MM.1S (cell line): ENCODE measurements at regions not wholly inside any gene's neighbourhood (a gene's known extent, or its start where the extent isn't known, plus 50 kb on each side); places are given as distances from the start of the nearest gene placed in this dataset.

Source experiments
- DNase-seq: peaks from one replicate; pipeline ENCODE4 v3.0.0-alpha.2; 2015
- H2AFZ ChIP-seq: fragments of 300-600 bp; sonication (generic); 2 replicates; pipeline ENCODE4 v1.6.0; 2016; ENCODE audit warnings: antibody characterized with exemption, low read length
- H3F3A ChIP-seq: fragments of 300-600 bp; sonication (generic); 2 replicates; pipeline ENCODE4 v1.6.1; 2016; ENCODE audit warnings: mild to moderate bottlenecking, antibody characterized with exemption, low read length, moderate library complexity, mixed read lengths; ENCODE audit not compliant: insufficient read depth
- H3K27ac ChIP-seq: fragments of 300-600 bp; sonication (generic); 2 replicates; pipeline ENCODE4 v1.5.1; 2016; ENCODE audit warnings: mild to moderate bottlenecking, low read length
- H3K27me3 ChIP-seq: fragments of 300-600 bp; sonication (generic); replicated peaks from 2 replicates; pipeline ENCODE4 v1.6.0; 2016; ENCODE audit warnings: low read length; ENCODE audit not compliant: insufficient read depth
- H3K36me3 ChIP-seq: fragments of 300-600 bp; sonication (generic); replicated peaks from 2 replicates; pipeline ENCODE4 v1.6.1; 2016; ENCODE audit warnings: mild to moderate bottlenecking, low read length, mixed read lengths; ENCODE audit not compliant: insufficient read depth
- H3K4me1 ChIP-seq: fragments of 300-600 bp; sonication (generic); 2 replicates; pipeline ENCODE4 v1.6.1; 2016; ENCODE audit warnings: low read length, mixed read lengths
- H3K4me2 ChIP-seq: fragments of 300-600 bp; sonication (generic); 2 replicates; pipeline ENCODE4 v1.6.0; 2016; ENCODE audit warnings: low read depth, low read length
- H3K4me3 ChIP-seq: fragments of 300-600 bp; sonication (generic); 2 replicates; pipeline ENCODE4 v1.5.1; 2016; ENCODE audit warnings: low read length, mixed read lengths
- H3K79me2 ChIP-seq: fragments of 300-600 bp; sonication (generic); 2 replicates; pipeline ENCODE4 v1.6.1; 2016; ENCODE audit warnings: mixed run types, low read length, mixed read lengths
- H3K9ac ChIP-seq: fragments of 300-600 bp; sonication (generic); 2 replicates; pipeline ENCODE4 v1.6.1; 2016; ENCODE audit warnings: low read length, mixed read lengths
- H3K9me2 ChIP-seq: fragments of 300-600 bp; sonication (generic); replicated peaks from 2 replicates; pipeline ENCODE4 v1.6.1; 2016; ENCODE audit warnings: mild to moderate bottlenecking, low read length, mixed read lengths; ENCODE audit not compliant: insufficient read depth
- H3K9me3 ChIP-seq: fragments of 300-600 bp; sonication (generic); replicated peaks from 2 replicates; pipeline ENCODE4 v1.6.1; 2016; ENCODE audit warnings: mild to moderate bottlenecking, low read length, mixed read lengths; ENCODE audit not compliant: insufficient read depth
- H4K20me1 ChIP-seq: fragments of 300-600 bp; sonication (generic); 2 replicates; pipeline ENCODE4 v1.6.1; 2016; ENCODE audit warnings: mild to moderate bottlenecking, low read length, moderate library complexity, mixed read lengths; ENCODE audit not compliant: insufficient read depth
- EZH2 ChIP-seq: fragments of 300-600 bp; sonication (generic); optimal IDR thresholded peaks from 2 replicates; pipeline ENCODE3; 2017; ENCODE audit warnings: low read depth, mild to moderate bottlenecking, antibody characterized with exemption, low read length, mixed read lengths
- EZH2phosphoT487 ChIP-seq: fragments of 300-600 bp; sonication (generic); IDR thresholded peaks from 2 replicates; pipeline ENCODE4 v1.6.1; 2018; ENCODE audit warnings: antibody characterized with exemption, low read length
- TF ChIP-seq, protein P1 (sequence below): fragments of 300-600 bp; sonication (generic); IDR thresholded peaks from 2 replicates; pipeline ENCODE4 v1.5.1; 2016; ENCODE audit warnings: antibody characterized with exemption, low read length, mixed read lengths

DNA sequence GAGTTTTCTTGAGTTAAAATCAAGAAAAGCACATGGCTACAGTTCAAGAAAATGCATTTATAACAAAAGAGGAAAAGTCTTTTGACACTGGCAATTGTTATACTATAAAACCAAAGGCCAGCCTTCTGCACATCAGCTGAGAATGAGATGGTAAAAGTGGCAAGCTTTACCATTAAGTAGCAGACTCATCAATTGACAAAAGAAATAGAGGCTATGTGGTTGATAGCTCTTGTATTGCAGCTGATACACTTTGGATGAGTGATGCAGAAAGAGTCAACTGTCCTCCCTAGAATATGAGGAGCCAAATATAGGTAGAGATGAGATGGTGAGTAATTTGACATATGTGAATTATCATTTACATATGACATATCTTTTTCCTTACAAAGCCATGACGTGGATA is 1100.9 kb upstream of the CDH6 start:
- H3K4me2 ChIP-seq, result no peak overlapping the region
- H4K20me1 ChIP-seq, result no peaks in the 10 kb centered on the region
- H3K9me2 ChIP-seq, result no peaks in the 10 kb centered on the region
- no peak for DNase-seq
- no peaks in the 10 kb centered on the region for H3F3A ChIP-seq
- H3K27me3 ChIP-seq, result no peaks in the 10 kb centered on the region
- H3K9me3 ChIP-seq, result no peaks in the 10 kb centered on the region
- no peak overlapping the region for H3K4me3 ChIP-seq
- no peaks in the 10 kb centered on the region for H3K79me2 ChIP-seq
- no peak overlapping the region for H3K9ac ChIP-seq
- no peak overlapping the region for H3K27ac ChIP-seq
- TF ChIP-seq EZH2, result no peak
- H3K4me1 ChIP-seq, result no peaks in the 10 kb centered on the region
- no peak overlapping the region for H2AFZ ChIP-seq
- H3K36me3 ChIP-seq, result no peaks in the 10 kb centered on the region

DNA sequence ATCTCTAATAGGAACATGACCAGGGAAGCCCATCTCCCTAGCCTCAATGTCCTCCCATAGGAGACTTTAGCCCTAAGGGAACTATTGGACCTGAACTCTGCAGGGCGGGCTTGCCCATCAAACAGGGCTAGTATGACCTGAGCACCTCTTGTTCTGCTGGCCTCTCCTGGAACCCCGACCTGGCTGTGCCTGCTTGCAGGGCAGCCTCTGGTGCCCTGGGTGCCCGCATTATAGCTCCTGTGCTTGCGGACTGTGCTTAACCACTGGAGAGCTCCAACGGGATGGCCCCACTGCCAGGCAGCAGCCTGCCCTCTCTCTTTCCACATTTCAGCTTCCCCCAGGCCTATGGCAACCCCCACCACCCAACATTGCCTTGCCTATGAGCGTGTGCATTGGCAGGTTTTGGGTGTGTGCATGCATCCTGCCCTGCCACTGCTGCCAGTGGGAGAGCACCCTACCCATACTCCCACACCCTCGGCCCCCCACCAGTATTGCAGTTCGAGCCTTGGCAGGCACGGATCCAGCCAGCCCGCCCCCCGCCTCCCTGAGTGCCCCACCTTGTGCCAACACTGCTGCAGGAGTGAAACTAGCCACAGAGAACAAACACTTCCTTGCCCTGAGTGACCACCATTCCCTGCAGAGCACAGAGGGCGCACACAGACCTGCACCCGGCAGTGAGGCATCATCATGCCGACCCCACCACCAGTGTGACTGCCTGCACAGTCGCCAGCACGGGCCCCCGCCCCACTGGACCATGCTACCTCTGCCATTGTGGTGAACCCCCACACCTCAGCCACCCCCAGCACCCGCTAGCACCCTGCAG is 1123.8 kb upstream of the CDH6 start:
- H3F3A ChIP-seq, result no peaks in the 10 kb centered on the region
- H4K20me1 ChIP-seq, result no peaks in the 10 kb centered on the region
- DNase-seq, result no peak
- no peaks in the 10 kb centered on the region for H3K4me1 ChIP-seq
- no peak overlapping the region for H3K4me2 ChIP-seq
- H3K79me2 ChIP-seq, result no peaks in the 10 kb centered on the region
- no peaks in the 10 kb centered on the region for H3K27me3 ChIP-seq
- no peaks in the 10 kb centered on the region for H3K36me3 ChIP-seq
- H3K9me3 ChIP-seq, result no peaks in the 10 kb centered on the region
- TF ChIP-seq, protein P1, sequence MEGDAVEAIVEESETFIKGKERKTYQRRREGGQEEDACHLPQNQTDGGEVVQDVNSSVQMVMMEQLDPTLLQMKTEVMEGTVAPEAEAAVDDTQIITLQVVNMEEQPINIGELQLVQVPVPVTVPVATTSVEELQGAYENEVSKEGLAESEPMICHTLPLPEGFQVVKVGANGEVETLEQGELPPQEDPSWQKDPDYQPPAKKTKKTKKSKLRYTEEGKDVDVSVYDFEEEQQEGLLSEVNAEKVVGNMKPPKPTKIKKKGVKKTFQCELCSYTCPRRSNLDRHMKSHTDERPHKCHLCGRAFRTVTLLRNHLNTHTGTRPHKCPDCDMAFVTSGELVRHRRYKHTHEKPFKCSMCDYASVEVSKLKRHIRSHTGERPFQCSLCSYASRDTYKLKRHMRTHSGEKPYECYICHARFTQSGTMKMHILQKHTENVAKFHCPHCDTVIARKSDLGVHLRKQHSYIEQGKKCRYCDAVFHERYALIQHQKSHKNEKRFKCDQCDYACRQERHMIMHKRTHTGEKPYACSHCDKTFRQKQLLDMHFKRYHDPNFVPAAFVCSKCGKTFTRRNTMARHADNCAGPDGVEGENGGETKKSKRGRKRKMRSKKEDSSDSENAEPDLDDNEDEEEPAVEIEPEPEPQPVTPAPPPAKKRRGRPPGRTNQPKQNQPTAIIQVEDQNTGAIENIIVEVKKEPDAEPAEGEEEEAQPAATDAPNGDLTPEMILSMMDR, result no peak
- no peak for TF ChIP-seq EZH2
- no peak for TF ChIP-seq EZH2phosphoT487
- H3K27ac ChIP-seq, result no peak overlapping the region
- no peak overlapping the region for H3K9ac ChIP-seq
- H3K4me3 ChIP-seq, result no peak overlapping the region
- H2AFZ ChIP-seq, result no peak overlapping the region
- no peaks in the 10 kb centered on the region for H3K9me2 ChIP-seq

DNA sequence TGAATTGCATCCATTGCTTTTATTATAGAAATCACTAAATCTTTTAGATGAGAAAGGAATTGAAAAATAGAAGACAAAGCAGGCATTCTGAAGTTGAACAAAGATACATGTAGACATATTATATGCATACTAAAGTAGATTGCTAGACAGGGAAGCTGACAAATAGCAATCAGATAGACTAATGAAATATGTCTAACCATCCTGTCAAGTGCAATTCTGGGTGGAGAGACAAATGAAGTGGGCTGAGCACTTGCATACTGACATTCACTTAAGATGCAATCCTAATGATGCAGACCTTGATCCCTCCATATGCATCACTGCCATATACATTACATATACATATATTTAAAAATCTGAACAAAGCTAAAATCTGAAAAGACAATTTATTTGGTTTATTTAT is 1130.0 kb upstream of the CDH6 start:
- TF ChIP-seq, protein P1, result no peak
- no peak for TF ChIP-seq EZH2phosphoT487
- TF ChIP-seq EZH2, result no peak
- H3K27me3 ChIP-seq, result no peaks in the 10 kb centered on the region
- DNase-seq, result no peak

DNA sequence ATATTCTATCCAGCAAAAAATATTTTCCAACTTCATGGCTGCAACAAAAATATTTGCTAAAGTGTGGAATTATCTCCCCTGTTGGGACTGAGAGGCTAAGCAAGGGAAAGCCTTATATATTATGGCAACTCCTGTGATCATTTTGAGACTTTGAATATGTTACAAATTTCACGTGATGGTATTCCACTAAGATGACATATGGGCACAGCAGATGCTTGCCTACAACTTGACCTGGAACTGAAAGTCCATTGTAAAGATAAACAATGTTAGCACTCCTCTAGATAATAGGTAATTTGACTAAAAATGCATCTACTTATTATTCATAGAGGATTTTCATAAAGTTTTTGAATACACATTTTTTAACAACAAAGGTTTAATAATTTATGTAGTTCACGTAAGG is 1141.5 kb upstream of the CDH6 start:
- H3F3A ChIP-seq, result no peaks in the 10 kb centered on the region
- no peaks in the 10 kb centered on the region for H3K9me2 ChIP-seq
- H3K9ac ChIP-seq, result no peak overlapping the region
- no peaks in the 10 kb centered on the region for H3K27me3 ChIP-seq
- H3K4me1 ChIP-seq, result no peaks in the 10 kb centered on the region
- no peaks in the 10 kb centered on the region for H4K20me1 ChIP-seq
- H3K36me3 ChIP-seq, result no peaks in the 10 kb centered on the region
- TF ChIP-seq, protein P1, result no peak
- TF ChIP-seq EZH2 (no peak), EZH2phosphoT487 (no peak)
- no peaks in the 10 kb centered on the region for H3K79me2 ChIP-seq
- DNase-seq, result no peak
- H3K9me3 ChIP-seq, result no peaks in the 10 kb centered on the region
- H3K4me3 ChIP-seq, result no peak overlapping the region
- H3K4me2 ChIP-seq, result no peak overlapping the region
- no peak overlapping the region for H3K27ac ChIP-seq
- no peak overlapping the region for H2AFZ ChIP-seq

More for the DNA sequence above, 1130.0 kb upstream of the CDH6 start:
- Histone ChIP-seq H3K9me2 (no peaks in the 10 kb centered on the region), H4K20me1 (no peaks in the 10 kb centered on the region), H3K9me3 (no peaks in the 10 kb centered on the region), H3K4me1 (no peaks in the 10 kb centered on the region), H3K4me2 (no peak overlapping the region), H3K9ac (no peak overlapping the region), H2AFZ (no peak overlapping the region), H3K4me3 (no peak overlapping the region), H3F3A (no peaks in the 10 kb centered on the region), H3K36me3 (no peaks in the 10 kb centered on the region), H3K79me2 (no peaks in the 10 kb centered on the region), H3K27ac (no peak overlapping the region)
